PFSK-1 (cell line): ENCODE measurements at regions not wholly inside any gene's neighbourhood (a gene's known extent, or its start where the extent isn't known, plus 50 kb on each side); places are given as distances from the start of the nearest gene placed in this dataset.

Experiments used
- FOXP2 ChIP-seq: optimal IDR thresholded peaks from 2 replicates; pipeline ENCODE3; 2011; ENCODE audit warnings: borderline replicate concordance, control low read depth, inconsistent platforms; ENCODE audit not compliant: insufficient read depth; ENCODE audit errors: extremely low read length, extremely low read depth
- POLR2AphosphoS5 ChIP-seq: IDR thresholded peaks from 2 replicates; pipeline ENCODE4 v1.6.1; 2012; ENCODE audit warnings: low read depth, mild to moderate bottlenecking, control low read depth, low read length, moderate library complexity
- SIN3A ChIP-seq: IDR thresholded peaks from 2 replicates; pipeline ENCODE4 v1.6.1; 2012; ENCODE audit warnings: mild to moderate bottlenecking, low read length, moderate library complexity, borderline replicate concordance; ENCODE audit not compliant: insufficient read depth
- TAF1 ChIP-seq: IDR thresholded peaks from 2 replicates; pipeline ENCODE4 v1.6.1; 2012; ENCODE audit warnings: low read length, control low read depth, borderline replicate concordance; ENCODE audit not compliant: insufficient read depth
- TF ChIP-seq, protein P1 (sequence below), 2 experiments: IDR thresholded peaks; 2 replicates each; pipeline versions ENCODE4 v1.6.1 to v1.8.0; 2011 to 2012; ENCODE audit warnings: low read depth in 2 of 2, low read length in 2 of 2, control low read depth in 1 of 2, inconsistent platforms in 1 of 2, mild to moderate bottlenecking in 1 of 2, moderate library complexity in 1 of 2; ENCODE audit not compliant: insufficient read depth in 1 of 2

DNA sequence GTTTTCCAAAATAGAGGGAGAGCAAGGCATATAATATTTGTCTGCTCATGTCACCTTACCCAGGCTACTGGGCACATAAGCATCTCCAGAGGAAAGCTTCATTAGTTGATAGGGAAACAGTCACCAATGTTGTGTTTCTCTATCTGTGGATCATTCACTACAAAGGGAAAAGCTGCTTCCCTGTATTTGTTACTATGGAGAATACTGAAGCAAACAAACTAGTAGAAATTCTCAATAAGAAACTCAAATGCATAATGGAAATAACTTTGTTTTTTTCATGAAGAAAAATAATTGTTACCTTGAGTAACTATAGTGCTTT, 138.2 kb downstream of the PCSK1 start:
- TF ChIP-seq SIN3A, result no peak
- no peak for TF ChIP-seq POLR2AphosphoS5
- no peak for TF ChIP-seq TAF1
- TF ChIP-seq, protein P1, sequence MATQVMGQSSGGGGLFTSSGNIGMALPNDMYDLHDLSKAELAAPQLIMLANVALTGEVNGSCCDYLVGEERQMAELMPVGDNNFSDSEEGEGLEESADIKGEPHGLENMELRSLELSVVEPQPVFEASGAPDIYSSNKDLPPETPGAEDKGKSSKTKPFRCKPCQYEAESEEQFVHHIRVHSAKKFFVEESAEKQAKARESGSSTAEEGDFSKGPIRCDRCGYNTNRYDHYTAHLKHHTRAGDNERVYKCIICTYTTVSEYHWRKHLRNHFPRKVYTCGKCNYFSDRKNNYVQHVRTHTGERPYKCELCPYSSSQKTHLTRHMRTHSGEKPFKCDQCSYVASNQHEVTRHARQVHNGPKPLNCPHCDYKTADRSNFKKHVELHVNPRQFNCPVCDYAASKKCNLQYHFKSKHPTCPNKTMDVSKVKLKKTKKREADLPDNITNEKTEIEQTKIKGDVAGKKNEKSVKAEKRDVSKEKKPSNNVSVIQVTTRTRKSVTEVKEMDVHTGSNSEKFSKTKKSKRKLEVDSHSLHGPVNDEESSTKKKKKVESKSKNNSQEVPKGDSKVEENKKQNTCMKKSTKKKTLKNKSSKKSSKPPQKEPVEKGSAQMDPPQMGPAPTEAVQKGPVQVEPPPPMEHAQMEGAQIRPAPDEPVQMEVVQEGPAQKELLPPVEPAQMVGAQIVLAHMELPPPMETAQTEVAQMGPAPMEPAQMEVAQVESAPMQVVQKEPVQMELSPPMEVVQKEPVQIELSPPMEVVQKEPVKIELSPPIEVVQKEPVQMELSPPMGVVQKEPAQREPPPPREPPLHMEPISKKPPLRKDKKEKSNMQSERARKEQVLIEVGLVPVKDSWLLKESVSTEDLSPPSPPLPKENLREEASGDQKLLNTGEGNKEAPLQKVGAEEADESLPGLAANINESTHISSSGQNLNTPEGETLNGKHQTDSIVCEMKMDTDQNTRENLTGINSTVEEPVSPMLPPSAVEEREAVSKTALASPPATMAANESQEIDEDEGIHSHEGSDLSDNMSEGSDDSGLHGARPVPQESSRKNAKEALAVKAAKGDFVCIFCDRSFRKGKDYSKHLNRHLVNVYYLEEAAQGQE (IDR thresholded peaks at IDR 0.05; ENCODE audit: insufficient read depth in 1 of 2, low read depth in 2 of 2, low read length in 2 of 2), result no peak
- no peak for TF ChIP-seq FOXP2

DNA sequence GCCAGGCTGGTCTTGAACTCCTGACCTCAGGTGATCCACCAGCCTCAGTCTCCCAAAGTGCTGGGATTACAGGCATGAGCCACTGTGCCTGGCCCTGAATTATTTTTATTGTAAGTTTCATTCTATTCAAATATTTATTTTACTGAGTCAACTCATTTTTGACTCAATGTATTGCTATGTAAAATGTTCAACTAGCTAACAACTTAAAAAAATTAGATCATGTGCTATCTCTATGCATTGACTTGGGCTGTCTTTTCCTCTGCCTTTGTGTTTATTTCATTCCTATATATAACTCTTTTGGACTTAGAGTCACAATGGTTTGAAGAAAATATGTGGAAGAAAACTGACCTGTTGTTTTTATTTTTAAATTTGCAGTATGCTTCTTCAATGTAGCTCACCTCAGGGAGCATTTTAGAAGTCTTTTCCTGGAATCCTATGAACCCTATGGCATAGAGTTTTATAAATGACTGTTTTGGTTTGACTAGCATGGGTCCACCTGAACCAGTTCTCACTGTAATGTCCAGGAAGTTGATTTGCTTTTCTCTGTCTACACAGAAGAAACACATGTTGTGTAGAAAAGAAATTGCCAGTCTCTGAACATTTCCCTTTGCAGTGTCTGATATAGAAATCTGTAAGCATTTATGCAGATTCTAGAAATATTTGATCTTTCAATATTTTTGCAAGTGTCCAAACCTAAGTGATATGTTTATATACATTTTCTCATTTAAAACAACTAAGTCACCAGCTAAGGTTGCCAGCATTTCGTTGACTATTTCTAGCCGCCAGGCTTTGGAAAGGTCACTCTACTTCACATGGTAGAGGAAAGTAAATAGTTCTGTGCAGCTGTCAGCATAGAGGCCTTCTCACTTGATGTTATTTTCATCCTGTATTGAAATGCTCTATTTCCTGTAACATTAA, 138.8 kb downstream of the PCSK1 start:
- TF ChIP-seq FOXP2, result no peak
- TF ChIP-seq POLR2AphosphoS5, result no peak
- TF ChIP-seq TAF1, result no peak
- no peak for TF ChIP-seq SIN3A
- TF ChIP-seq, protein P1 (IDR thresholded peaks at IDR 0.05; ENCODE audit: insufficient read depth in 1 of 2, low read depth in 2 of 2, low read length in 2 of 2), result no peak

DNA sequence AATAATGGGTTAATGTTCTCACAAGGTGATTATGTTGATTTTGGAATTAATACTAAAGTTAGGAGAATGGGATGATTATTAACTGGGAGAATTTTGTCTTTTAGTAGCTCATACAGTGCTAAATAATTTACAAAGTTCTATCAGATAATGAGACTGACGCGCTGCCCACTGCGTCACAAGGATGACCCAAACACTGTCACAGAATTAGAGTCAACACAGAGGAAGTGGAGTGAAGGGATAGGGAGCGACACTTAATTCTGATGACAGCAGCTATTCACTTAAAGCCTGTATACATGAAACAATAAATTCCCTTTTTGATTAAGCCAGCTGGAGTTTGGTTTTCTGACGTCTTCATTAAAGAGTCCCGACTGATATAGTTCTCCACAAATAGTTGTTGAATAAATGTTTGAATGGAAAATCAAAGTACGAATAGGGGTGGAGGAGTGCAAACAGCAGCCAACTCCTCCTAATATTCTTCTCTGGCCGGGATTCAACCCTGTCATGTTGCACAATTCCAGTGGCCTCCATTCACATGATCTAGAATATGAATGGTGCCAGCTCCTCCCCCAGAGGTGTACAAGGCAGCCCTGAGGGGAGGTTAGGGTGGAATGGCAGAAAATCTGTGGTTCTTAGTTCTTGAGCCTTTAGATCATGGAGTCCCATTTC, 140.3 kb downstream of the PCSK1 start:
- TF ChIP-seq FOXP2, result no peak
- TF ChIP-seq TAF1, result no peak
- no peak for TF ChIP-seq POLR2AphosphoS5
- no peak for TF ChIP-seq SIN3A
- TF ChIP-seq, protein P1 (IDR thresholded peaks at IDR 0.05; ENCODE audit: insufficient read depth in 1 of 2, low read depth in 2 of 2, low read length in 2 of 2), result no peak

DNA sequence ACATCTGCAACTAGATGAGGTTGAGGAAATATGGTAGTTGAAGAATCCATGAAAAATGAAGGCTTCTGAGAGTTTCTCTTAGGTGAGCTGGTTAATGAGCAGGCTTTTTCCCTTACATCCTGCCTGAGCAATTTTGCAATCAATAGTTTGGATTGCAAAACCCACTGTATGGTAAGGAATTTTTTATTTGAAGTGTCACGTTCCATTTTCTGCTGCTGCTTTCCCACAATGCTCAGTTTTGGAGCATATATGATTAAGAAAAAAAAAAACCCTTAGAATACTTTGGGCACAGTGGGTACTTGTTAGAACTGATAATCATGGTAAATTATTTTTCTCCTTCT, 144.2 kb downstream of the PCSK1 start:
- TF ChIP-seq POLR2AphosphoS5, result no peak
- TF ChIP-seq TAF1, result no peak
- TF ChIP-seq SIN3A, result no peak
- TF ChIP-seq, protein P1 (IDR thresholded peaks at IDR 0.05; ENCODE audit: insufficient read depth in 1 of 2, low read depth in 2 of 2, low read length in 2 of 2), result no peak
- no peak for TF ChIP-seq FOXP2
